ENCODE measurements at regions not wholly inside any gene's neighbourhood (a gene's known extent, or its start where the extent isn't known, plus 50 kb on each side); places are given as distances from the start of the nearest gene placed in this dataset.
A peak's percentile ranks its signal among the peaks of the same experiment; 100 is the strongest.
"Not testable (repeated sequence)": the region's sequence is repeated elsewhere in the genome, so short reads cannot be mapped to it uniquely, and the experiment has no call there.

DNA sequence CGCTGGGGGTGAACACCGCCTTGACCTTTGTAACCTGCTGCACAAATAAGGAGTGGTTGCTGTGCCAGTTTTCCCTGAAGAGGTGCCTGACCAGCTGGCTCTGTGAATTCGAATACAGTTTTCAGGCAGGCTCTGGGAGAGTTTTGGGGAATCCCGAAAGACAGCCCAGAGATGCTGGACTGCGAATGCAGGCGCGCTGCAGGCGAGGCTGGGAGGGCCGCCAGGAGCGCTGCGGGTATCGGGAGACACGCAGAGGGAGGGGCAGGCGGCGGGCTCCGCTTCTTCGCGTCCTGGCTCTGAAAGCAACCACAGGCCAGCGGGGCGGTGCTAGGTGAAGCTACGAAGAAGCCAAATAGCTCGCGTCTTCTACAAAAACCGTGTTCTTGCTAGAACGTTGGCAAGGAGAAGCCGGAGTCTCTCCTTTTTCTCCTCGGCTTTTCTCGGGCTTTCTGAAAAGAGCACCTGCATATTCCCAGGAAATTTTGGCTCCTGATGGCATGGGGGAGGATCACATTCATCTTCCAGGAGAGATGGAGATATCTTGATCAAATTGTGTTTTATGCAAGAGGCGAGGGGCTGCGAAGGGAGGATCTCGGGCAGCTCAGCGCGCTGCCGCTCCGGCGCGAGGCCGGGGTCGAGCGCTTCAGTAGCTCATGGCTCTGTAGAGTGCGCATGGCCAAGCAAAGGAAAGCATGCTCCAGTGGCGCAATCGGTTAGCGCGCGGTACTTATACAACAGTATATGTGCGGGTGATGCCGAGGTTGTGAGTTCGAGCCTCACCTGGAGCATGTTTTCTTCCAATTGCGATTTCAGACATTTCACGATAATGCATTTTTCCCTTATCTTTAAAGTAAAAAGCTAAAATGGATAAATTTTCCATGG, 158.1 kb upstream of the ZNF184 start:
- DNase-seq (ENCODE audit: low spot score), result peak; percentile 25

DNA sequence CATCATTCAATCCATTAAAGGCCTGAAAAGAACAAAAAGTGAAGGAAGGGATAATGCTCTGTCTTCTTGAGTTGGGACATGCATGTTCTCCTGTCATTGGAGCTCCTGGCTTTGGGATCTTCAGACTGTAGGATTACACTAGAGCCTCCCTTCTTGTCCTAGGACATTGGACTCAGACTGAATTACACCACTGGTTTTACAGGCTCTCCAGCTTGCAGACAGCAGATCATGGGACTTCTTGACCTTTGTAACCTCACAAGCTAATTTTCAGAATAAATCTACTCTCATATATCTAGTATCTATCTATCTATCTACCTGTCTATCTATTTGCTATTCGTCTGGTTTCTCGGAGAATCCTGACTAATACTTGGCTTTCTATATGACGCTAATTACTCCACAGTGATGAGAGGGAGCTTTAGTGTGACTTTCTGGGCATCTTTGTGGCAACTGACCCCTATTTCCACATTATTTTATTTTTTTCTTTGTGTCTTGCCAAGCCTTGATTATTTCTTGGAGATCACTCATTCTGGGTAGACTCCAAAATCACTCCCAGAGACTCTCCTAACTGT, 151.9 kb upstream of the ZNF184 start:
- DNase-seq (ENCODE audit: low spot score), result no peak

DNA sequence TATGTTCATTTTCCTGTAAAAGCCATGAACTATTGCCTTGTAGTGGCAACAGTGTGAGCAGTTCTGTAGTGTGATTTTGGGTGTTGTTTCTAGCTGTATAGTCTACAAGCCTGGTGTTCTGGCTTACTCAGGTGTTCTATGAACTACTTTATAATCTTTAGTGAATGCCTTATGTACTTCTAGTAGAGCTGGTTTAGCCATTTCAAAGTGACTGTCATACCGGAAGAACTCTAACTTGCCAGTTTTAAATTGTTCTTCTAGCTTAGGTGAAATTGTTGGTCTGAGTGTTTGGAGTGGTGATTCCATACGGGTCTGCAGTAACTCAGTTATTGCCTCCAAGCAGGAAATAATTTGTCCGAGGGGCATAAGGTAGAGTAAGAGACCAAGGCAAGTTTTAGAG, 150.2 kb upstream of the ZNF184 start:
- DNase-seq (ENCODE audit: low spot score), result no peak

DNA sequence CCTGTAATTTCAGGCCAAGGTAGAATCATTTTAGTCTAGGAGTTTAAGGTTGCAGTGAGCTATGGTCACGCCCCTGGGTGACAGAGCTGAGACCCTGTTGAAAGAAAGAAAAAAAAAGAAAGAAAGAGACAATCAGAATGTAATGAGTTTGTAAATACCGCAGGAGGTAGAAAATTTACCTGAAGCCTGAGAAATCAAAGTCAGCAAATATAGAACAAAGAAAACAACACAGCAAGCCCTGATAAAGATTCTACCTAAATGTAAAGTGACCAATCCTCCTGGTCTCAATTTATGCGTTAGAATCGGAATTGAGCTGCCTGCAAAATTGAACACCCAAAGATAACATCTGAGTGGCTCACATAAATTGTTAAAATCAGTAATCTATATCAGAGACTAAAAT, 146.5 kb upstream of the ZNF184 start:
- DNase-seq (ENCODE audit: low spot score), result no peak

DNA sequence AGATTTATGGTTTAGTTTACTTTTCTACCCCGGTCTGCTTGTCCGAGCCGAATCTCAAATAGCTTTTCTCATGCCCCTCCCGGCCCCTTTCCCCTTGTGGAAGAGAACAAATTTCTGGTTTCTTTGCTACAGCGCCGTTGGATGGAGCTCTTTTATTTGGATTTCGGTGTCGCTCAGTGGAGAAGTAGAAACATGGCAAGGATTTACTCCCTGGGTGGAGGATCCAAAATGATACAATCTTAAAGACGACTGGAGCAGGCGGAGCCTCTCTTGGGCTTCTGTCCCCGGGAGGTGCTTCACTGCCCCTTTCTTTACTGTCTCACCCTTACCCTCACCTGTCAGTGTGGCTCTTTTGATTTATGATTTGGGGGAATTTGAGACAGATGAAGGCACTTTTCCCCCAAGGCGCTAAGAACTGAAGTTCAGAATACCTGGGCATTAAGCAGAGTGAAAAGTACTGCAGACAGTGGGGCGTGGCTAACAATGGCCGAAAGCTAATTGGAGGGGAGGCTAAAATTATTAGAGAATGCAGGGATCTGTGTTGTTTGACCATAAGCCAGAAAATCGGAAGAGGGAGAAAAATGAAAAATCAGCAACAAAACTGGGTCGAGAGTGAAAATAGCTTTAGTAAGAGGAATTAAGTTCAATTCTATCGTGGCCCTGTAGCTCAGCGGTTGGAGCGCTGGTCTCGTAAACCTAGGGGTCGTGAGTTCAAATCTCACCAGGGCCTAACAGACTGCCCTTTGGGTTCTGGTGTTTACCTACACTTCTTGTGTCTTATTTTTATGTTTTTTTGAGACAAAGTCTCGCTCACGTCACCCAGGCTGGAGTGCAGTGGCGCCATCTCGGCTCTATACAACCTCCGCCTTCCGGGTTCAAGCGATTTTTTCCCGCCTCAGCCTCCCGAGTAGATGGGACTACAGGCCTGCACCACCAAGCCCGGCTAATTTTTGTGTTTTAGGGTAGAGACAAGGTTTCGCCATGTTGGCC, 145.1 kb upstream of the ZNF184 start:
- DNase-seq (ENCODE audit: low spot score), result peak; percentile 39

DNA sequence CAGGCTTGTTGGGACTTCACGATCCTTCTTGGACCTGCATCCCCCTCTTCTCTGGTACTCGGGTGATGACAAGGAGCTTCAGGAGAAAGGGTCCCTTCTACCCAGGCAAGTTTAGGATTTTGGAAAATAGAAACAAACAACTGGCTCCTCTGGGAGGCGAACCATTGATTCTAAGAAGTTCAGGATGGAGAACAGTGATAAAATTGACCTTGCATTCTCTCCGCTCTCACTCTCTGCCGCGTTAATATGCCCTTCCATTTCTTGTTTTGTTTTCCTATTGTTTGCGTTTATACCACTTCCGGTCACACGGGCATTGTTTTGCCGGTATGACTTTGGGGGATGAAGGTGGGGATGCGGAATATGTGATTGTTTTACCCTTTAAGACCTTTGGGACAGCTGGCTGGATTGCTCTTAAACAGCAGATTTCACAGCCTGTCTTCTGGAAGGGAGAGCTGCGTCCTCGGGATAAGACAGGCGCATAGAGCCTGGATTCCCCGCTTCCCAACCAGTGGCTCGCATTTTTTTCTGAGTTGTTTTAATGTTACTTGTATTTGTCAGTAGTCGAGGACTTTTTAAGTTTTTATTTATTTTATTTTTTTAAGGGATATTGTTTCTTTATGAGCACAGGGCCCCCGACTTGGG, 144.3 kb upstream of the ZNF184 start:
- DNase-seq (ENCODE audit: low spot score), result peak; percentile 7

DNA sequence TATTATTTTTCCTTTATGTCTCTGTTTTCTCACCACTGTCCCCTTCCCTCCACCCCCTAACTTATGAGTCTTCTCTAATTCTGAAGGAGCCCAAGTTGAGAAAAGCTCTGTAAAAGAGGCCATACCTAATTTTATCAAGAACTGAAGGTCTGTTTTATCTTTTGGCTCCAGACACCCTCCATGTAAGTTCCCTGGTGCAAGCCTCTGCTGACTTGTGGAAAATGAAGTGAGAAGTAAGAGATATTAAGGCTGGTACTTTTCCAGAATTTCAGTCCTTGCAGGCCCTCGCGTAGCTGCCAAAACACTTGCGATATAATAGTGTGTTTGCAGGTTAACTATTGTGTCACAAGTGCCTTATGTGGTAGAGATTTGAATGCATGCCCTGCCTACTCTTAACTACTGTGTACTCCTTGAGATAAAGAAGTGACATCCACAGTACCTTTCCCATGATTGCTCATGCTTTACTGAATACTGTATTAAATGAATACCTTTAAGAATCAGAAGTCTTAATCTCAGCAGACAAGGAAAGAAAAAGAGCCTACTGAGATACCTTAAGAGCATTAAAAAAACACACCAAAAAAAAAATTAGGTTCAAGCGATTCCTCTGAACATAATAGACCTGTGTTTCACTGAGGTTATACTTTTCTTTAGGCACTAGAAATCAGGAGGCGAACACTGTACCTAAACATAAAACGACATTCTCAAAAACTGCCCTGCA, 143.6 kb upstream of the ZNF184 start:
- DNase-seq (ENCODE audit: low spot score), result no peak

DNA sequence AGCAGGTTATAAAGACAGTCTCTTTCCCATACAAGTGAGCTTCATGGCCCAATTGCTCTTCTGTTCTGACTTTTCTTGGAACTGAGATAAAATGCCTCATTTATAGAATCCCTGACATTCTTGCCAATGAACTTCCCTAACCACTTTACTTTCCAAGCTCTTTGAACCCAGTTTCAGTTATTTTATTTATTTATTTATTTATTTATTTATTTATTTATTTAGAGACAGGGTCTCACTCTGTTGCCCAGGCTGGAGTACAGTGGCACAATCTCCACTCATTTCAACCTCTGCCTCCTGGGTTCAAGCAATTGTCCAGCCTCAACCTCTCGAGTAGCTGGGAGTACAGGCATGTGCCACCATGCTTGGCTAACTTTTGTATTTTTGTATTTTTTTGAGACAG, 138.5 kb upstream of the ZNF184 start:
- no peak for DNase-seq (ENCODE audit: low spot score)

DNA sequence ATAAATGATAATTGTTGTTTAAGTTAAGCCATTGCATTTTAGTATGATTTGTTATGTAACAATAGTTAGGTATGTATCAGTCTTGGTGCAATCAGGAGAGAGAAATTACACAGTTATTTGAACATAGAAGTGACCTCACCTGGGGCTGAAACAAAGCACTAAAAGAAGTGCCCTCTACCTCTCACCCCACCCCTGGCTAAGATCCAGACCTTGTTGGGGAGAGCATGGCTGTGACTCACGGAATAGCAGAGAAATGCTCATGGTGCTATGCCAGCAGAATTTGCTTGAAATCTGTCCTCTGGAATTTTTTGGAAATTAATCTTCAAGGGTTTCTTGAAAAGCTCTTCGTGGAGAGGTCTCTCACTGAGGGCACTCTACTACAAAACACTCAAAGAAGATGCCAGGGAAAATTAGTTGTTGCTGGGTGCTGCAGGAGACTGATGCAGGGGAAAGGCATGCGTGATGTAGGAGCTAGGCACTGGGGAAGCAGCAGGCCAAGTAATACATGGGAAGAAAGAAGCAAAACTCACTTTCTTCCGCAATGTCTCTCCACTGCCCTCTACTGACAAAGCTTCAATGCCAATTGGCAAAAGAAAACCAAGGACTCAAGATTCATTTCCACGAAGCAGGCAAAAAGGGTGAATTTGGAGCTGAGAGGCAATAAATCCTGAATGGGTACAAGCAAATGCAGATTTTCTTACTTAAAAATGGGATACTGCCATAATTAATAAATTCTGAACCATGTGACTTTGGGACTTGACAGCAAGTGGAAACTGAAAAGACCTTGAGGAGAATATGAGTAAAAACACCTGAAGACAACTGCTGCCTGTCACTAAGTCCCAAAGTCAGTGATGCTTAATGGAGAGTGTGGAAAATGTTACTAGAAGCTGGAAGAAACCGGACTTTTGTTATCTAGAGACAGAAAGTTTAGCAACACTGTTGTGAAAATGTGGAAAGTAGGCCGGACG, 136.3 kb upstream of the ZNF184 start:
- peak; percentile 20 for DNase-seq (ENCODE audit: low spot score)

DNA sequence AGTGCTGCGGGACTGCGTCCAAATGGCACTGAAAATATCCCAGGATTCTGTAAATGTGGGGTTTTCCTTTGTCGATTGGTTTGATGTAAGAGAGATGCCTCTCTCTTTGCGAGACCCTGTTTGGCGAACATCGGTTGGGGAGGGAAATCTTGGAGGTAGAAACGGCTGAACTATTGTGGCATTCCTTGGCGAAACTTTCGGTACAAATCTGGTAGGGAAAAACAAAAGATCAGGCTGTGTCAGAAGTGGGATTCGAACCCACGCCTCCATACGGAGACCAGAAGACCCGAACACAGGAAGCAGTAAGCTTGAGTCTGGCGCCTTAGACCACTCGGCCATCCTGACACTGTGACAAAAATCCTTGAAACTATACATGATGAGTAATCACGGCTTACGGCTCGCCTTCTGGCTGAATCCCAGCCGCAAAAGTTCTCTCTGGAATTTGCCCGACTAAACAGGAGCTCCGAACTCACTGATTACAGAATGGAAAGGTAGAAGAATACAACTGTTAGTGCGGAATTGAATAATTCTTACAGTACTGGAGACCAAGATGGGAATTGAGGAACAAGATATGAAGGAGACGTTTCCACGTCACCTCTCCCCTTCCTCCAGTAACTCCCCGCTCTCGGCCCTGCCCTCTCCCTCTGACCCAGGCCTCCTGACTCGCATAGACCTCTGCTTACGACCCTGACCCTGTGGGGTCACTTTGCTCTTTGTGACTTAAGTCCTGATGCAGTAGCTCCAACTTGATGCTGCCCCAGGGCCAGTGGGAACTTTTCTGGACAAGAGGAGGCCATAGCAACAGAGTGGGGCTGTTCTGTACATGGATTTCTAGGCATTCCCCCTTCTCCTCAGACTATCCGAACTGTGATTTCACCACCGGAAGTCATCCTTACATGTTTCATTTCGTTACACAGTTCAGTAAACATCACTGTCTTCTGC, 132.8 kb upstream of the ZNF184 start:
- peak; percentile 49 for DNase-seq (ENCODE audit: low spot score)

DNA sequence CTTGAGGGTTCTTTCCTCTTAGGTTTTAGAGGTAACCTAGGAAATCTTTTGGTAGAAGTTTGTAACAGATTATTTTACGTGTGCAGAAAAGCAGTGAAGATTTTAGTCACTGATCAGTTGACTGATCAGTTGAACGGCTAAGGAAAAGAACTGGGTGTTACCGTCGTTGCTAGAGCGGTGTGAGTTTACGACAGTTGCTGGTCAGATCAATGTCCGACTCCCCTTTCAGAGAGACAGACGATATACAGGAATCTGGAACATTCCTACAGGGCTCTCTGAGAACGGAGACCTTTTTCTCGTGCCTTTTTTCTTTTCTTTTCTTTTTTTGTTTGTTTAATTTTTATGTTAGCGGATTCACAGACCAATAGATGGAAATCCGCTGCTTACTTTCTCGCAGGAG, 132.1 kb upstream of the ZNF184 start:
- DNase-seq (ENCODE audit: low spot score), result no peak

DNA sequence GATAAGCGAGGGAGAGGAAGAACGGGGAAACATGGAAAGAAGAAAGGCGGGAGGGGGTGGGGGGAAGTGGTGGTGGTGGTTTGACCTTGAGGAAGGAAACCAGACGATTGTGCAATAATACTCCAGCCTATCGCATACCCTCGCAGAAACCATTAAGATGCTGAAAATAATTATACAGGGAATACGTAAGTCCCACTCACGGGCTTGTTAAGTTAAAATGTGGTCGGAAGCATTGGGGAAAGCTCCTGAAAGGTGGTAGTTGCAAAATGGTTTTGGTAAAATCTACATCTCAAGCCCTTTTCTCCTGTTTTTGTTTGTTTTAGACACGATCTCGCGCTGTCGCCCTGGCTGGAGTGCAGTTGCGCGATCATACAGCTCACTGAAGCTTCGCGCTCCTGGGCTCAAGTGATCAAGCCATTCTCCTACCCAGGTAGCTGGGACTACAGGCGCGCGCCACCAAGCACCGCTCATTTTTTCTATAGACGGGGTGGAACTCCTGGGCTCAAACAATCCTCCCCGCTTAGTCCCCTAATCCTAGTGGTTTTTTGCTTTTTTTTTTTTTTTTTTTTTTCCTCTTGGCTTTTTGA, 128.9 kb upstream of the ZNF184 start:
- no peak for DNase-seq (ENCODE audit: low spot score)

DNA sequence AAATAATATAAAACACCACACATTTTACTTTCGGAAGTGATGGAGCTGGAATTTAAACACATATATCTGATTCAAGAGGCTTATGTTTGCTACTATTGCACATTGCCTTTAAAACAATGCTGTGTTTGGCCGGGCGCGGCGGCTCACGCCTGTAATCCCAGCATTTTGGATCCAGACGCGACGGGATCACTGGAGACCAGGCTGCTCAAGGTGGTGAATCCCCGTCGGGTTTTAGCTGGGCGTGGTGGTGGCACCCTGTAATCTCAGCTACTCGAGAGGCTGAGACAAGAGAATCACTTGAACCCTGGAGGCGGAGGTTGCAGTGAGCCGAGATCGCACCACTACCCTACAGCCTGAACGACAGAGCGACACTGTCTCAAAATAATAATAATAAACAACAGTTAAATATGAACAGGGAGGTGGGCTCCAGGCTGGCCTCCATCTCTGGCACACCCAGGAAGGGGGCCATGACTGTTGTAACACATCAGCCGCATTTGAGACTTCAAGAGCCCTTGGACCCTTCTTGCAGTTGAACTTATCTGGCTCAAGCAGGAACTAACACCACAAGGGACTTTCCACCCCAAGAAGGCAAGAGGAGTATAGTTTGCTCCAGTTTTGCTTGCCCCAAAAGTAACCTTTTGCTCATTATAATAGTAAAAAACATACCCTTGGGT, 127.1 kb upstream of the ZNF184 start:
- DNase-seq (ENCODE audit: low spot score), result no peak

DNA sequence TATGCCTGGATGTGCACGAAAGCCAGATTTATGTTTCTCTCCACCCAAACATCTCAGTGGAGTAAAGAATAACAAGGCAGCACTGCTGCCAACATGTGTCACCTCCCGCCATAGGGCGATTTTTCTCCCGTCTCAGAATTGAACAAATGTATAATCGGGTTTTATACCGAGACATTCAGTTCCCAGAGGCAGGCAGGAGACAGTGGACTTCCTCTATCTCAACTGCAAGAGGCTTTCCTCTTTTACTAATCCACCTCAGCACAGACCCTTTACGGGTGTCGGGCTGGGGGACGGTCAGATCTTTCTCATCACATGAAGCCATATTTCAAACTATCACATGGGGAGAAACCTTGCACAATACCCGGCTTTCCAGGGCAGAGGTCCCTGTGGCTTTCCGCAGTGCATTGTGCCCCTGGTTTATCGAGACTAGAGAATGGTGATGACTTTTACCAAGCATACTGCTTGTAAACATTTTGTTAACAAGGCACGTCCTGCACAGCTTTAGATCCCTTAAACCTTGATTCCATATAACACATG, 124.2 kb upstream of the ZNF184 start:
- not testable (repeated sequence) for DNase-seq (ENCODE audit: low spot score)

DNA sequence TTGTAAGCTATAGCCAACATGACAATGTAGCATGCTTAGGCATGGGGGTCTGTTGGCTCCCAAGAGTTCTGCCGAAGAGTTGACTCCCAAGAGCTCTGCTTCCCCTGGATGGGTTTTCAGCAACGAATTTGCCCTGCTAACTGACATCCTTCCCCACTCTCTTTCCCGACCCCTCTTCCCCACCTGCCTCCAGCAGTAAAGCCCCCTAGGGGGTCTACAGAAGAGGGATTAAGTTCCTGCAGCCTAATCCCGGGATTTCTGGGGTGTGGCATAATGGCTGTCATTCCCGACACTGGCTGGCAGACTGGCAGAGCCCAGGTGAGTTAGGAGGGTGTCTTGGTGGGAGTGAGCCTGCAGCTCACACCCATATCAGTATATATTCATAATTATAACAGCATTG, 121.0 kb upstream of the ZNF184 start:
- DNase-seq (ENCODE audit: low spot score), result no peak

DNA sequence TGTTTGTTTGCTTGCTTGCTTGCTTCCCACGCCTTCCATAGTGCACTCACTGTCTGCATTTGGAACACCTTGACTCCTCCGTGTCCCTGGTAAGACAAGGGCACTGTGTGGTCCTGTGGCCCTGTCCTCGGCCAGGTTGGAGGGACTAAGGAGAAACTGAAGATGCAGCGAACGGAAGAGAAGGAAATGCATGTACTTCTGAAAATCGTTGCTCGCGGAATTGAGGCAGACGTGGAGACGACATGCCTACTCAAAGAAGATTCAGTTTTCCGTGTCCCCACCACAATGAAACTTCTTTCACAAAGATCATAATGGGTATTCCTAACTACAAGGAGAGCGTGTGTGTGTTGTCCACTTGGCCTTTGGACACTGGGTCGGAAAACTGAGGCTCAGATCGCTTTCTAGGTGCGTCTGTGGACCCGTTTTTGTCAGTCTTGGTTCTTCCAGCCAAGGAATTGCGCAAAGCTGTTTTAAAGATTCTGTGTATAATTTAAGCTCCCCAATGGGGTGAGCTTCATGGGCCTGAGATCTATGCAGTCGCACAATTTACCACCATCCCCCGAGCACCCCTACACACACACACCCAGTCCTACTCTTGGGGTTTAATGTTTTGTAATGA, 120.4 kb upstream of the ZNF184 start:
- DNase-seq (ENCODE audit: low spot score), result no peak
